GM12872 (cell line): ENCODE measurements at regions not wholly inside any gene's neighbourhood (a gene's known extent, or its start where the extent isn't known, plus 50 kb on each side); places are given as distances from the start of the nearest gene placed in this dataset.

Source experiments
- TF ChIP-seq, protein P1 (sequence below): IDR thresholded peaks from 3 replicates; pipeline ENCODE4 v1.5.1; 2011; ENCODE audit warnings: low read depth, mild to moderate bottlenecking, low read length, moderate library complexity; ENCODE audit not compliant: insufficient read depth

DNA sequence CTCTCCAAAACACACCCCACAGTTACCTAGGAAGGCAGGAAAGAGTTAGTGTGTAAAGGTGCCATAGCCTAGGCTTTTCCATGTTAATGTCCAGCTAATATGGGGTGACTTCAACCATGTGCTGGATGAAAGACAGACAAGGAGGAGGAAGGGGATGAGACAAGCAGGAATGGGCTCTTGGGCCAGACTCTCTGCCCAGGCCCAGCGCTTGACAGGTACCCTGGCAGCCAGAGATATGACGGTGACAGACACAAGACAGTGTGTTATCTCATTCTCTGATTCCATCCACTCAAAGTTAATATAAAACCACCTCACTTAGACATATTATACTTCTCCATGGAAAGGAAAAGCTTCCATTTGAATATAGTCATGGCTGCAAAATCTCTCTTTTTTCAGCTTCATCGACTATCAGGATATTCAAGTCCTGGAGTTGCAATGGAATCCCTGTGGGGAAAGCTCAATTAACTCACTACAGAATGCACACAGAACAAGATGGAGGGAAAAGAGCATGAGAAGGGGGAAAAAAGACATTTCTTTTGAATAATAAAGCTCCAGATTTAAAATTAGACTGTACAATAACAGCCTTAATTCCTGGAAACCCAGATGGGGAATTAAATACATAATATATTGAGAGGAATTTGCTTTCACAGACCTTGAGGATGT lies 596.7 kb downstream of the TOX3 start:
- TF ChIP-seq, protein P1, sequence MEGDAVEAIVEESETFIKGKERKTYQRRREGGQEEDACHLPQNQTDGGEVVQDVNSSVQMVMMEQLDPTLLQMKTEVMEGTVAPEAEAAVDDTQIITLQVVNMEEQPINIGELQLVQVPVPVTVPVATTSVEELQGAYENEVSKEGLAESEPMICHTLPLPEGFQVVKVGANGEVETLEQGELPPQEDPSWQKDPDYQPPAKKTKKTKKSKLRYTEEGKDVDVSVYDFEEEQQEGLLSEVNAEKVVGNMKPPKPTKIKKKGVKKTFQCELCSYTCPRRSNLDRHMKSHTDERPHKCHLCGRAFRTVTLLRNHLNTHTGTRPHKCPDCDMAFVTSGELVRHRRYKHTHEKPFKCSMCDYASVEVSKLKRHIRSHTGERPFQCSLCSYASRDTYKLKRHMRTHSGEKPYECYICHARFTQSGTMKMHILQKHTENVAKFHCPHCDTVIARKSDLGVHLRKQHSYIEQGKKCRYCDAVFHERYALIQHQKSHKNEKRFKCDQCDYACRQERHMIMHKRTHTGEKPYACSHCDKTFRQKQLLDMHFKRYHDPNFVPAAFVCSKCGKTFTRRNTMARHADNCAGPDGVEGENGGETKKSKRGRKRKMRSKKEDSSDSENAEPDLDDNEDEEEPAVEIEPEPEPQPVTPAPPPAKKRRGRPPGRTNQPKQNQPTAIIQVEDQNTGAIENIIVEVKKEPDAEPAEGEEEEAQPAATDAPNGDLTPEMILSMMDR, result no peak

DNA sequence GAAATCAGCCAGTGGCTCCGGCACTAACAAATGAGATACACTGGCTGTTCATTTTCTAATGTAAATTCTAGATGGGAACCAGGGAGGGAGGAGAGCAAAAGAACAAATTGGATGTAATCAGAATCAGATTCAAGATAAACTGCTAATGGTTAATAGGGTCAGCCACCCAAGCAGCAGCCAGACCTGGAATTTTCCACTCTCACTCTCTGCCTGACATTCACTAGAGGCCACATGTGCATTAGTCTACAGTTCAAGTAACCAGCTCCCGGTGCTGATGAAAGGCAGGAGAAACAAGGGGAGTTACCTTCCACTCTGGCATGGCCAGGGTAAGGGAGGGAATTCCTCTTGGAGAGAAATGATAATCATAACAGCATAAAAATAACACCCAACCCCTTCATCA lies 597.7 kb downstream of the TOX3 start:
- TF ChIP-seq, protein P1, result no peak

DNA sequence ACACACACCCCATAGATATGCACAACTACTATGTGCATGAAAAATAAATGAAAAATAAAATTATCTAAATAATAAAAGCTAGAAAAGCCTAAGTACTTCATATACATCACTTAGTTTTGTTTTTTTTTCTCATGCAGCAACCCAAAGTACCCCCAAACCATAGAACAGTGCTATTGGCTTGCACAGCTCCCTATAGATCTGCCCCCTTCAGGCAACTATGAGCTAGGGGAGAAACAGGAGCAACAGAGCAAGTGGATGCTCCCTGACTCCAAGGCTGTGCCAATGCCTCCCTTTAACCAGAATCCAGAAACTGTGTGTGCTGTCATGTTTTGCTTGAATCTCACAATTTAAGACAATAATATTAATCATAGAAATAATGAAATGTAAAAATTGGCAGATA lies 605.5 kb downstream of the TOX3 start:
- TF ChIP-seq, protein P1, result no peak

DNA sequence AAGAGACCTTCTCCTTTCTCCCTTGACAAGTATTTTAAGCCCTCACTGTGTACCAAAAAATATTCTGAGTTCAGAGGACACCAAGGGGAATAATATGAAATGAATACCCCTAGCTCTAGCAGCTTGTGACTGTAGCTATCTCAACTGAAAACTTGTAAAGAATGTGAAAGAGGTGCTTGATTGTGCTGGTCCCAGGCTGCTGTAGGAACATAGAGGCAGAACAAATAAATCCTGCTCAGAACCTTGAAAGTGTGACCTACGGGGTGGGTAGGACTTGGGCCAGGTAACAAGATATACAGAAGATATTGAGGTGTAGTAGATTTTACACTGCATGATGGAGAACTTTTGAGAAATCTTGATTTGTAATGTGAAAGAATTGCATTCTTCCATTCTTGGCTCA lies 606.8 kb downstream of the TOX3 start:
- TF ChIP-seq, protein P1, result no peak

DNA sequence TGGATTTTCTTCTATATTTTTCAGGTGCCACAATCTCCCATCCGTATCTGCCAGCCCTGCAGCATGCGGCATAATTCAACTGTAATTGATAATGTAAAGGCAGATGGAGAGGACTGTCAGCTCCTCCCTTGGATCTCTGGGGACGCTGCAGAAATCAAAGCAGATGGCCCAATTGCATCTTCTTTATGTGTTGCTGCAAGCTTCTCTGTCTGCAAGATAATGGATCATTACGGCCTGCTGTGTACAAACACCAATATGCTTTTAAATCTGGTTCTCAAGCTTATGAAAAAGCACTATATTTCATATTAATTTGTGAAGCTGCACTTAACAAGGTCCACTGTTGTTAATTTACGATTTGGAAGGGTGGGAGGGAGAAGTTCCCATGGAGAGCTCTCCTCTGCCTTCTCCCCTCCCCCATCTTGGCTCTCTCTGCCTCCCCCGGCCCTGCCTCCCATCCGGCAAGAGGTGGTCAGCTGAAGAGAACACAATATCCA lies 607.5 kb downstream of the TOX3 start:
- TF ChIP-seq, protein P1, result no peak

DNA sequence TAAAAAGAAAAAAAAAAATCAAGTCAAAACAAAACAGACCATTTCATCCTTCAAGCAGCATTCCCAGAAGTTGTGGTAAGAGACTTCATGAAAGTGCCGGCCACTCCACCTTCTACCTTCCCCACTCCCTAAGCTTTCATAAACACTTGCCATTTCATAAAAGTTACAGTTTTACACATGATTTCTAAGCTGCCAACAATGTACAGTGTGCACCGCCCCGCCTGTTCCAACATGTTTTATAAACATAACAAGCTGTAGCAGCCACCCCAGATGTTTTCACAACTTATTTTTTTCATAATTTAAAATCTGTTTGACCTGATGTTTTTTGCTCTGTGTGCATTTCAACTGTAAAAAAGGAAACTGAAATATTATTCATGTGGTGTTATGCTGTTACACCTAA lies 608.1 kb downstream of the TOX3 start:
- TF ChIP-seq, protein P1, result no peak

DNA sequence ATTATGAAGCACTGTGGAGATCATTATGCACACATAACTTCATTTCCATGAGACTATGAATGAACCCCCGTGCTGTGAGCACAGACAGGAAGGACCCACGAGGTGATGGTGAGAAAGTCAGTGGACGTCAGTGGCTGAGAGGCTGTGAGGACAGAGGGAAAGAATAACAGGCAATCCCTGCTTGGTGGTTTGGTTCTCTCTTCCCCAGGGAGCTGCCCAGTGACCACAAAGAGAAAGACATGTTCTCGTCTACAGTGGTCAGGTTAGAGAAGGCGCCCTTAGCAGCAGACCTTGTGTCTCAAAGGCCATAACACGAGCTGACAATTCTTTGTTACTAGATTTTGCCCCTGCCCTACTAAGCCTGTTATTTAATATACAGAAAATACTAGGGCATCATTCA lies 609.2 kb downstream of the TOX3 start:
- TF ChIP-seq, protein P1, result no peak
